Inflammatory macrophage treated with lipopolysaccharide for 1 hour (primary cell): ENCODE measurements at regions not wholly inside any gene's neighbourhood (a gene's known extent, or its start where the extent isn't known, plus 50 kb on each side); places are given as distances from the start of the nearest gene placed in this dataset.

Experiments
- DNase-seq, 2 donors: peaks; one replicate each; pipeline ENCODE4 v3.0.0-alpha.2; 2020 to 2022

- peak; percentile 66 to 73 for DNase-seq
Measured at GRCh38 chr5:124841829-124842712, 95.6 kb upstream of the ZNF608 start.

- DNase-seq, result no peak
Measured at GRCh38 chr5:124842725-124843595, 96.5 kb upstream of the ZNF608 start.

GRCh38 chr5:124843596-124843899 is 97.1 kb upstream of the ZNF608 start:
- peak; percentile 44 to 72 for DNase-seq

- peak in 1 of 2 donors; percentile 39 for DNase-seq
Measured at GRCh38 chr5:124844371-124844920, 98.0 kb upstream of the ZNF608 start.

GRCh38 chr5:124847907-124848306 is 101.5 kb upstream of the ZNF608 start:
- DNase-seq, result no peak

- no peak for DNase-seq
Measured at GRCh38 chr5:124849774-124850173, 103.3 kb upstream of the ZNF608 start.

GRCh38 chr5:124856726-124857125 is 110.3 kb upstream of the ZNF608 start:
- no peak for DNase-seq

- peak; percentile 83 to 90 for DNase-seq
Measured at GRCh38 chr5:124858612-124859011, 112.2 kb upstream of the ZNF608 start.

- DNase-seq, result peak; percentile 86 to 90
Measured at GRCh38 chr5:124859027-124859426, 112.6 kb upstream of the ZNF608 start.

- peak; percentile 63 to 70 for DNase-seq
Measured at GRCh38 chr5:124859556-124860290, 113.3 kb upstream of the ZNF608 start.

- peak in 1 of 2 donors; percentile 35 for DNase-seq
Measured at GRCh38 chr5:124860291-124860655, 113.8 kb upstream of the ZNF608 start.

- peak; percentile 52 to 60 for DNase-seq
Measured at GRCh38 chr5:124865066-124865465, 118.6 kb upstream of the ZNF608 start.

GRCh38 chr5:124865603-124866354 is 119.3 kb upstream of the ZNF608 start:
- peak in 1 of 2 donors; percentile 50 for DNase-seq

GRCh38 chr5:124866355-124867136 is 120.1 kb upstream of the ZNF608 start:
- DNase-seq, result no peak

- no peak for DNase-seq
Measured at GRCh38 chr5:124867137-124867704, 120.8 kb upstream of the ZNF608 start.

- no peak for DNase-seq
Measured at GRCh38 chr5:124868676-124869075, 122.2 kb upstream of the ZNF608 start.

- no peak for DNase-seq
Measured at GRCh38 chr5:124869426-124870033, 123.1 kb upstream of the ZNF608 start.

GRCh38 chr5:124870070-124870469 is 123.6 kb upstream of the ZNF608 start:
- DNase-seq, result no peak

- DNase-seq, result no peak
Measured at GRCh38 chr5:124871303-124871702, 124.9 kb upstream of the ZNF608 start.

- no peak for DNase-seq
Measured at GRCh38 chr5:124872086-124872485, 125.6 kb upstream of the ZNF608 start.
